ENCODE measurements at regions not wholly inside any gene's neighbourhood (a gene's known extent, or its start where the extent isn't known, plus 50 kb on each side); places are given as distances from the start of the nearest gene placed in this dataset.

DNA sequence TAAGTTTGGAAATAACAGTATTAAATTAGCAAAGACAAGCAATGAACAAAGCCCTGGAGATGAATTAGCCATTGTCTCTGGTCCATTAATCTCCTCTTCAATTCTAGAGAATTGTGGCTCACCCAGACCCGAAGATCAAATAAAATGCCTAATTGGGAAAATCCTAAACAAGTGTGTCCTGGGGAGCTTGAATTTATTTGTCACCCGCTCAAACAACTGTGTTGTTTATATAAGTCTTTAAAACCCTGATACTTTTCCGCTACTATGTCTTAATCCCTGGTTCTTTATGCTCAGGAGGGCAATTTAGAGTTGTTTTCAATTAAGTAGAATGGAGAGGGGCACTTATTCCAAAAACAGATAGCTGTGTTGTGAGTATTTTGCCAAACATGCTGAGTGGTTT, 128.4 kb downstream of the ANXA1 start:
- Histone ChIP-seq H3K79me2 (ENCODE audit: control insufficient read depth, low read length) (no peaks in the 10 kb centered on the region), H3K36me3 (ENCODE audit: control insufficient read depth, low read length) (no peaks in the 10 kb centered on the region), H3K4me3 (ENCODE audit: low read length) (no peak overlapping the region), H3F3A (ENCODE audit: control insufficient read depth, insufficient read depth) (no peaks in the 10 kb centered on the region), H3K4me1 (ENCODE audit: control insufficient read depth, low read length) (no peaks in the 10 kb centered on the region), H3K27me3 (ENCODE audit: control insufficient read depth, low read length) (no peaks in the 10 kb centered on the region), H3K4me2 (ENCODE audit: low read length) (no peak overlapping the region), H3K27ac (ENCODE audit: low read depth, low read length) (no peak overlapping the region), H4K20me1 (ENCODE audit: control insufficient read depth, insufficient read depth, low read depth, low read length) (no peaks in the 10 kb centered on the region), H3K9me3 (ENCODE audit: control insufficient read depth, insufficient read depth, low read length) (no peaks in the 10 kb centered on the region; the same call in 1 of the 2 replicates), H3K9me2 (replicated peaks; ENCODE audit: control insufficient read depth, low read length) (no peaks in the 10 kb centered on the region)
- TF ChIP-seq, protein P1, sequence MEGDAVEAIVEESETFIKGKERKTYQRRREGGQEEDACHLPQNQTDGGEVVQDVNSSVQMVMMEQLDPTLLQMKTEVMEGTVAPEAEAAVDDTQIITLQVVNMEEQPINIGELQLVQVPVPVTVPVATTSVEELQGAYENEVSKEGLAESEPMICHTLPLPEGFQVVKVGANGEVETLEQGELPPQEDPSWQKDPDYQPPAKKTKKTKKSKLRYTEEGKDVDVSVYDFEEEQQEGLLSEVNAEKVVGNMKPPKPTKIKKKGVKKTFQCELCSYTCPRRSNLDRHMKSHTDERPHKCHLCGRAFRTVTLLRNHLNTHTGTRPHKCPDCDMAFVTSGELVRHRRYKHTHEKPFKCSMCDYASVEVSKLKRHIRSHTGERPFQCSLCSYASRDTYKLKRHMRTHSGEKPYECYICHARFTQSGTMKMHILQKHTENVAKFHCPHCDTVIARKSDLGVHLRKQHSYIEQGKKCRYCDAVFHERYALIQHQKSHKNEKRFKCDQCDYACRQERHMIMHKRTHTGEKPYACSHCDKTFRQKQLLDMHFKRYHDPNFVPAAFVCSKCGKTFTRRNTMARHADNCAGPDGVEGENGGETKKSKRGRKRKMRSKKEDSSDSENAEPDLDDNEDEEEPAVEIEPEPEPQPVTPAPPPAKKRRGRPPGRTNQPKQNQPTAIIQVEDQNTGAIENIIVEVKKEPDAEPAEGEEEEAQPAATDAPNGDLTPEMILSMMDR (IDR thresholded peaks at IDR 0.05; ENCODE audit: low read depth, low read length, poor library complexity, severe bottlenecking) = no peak

DNA sequence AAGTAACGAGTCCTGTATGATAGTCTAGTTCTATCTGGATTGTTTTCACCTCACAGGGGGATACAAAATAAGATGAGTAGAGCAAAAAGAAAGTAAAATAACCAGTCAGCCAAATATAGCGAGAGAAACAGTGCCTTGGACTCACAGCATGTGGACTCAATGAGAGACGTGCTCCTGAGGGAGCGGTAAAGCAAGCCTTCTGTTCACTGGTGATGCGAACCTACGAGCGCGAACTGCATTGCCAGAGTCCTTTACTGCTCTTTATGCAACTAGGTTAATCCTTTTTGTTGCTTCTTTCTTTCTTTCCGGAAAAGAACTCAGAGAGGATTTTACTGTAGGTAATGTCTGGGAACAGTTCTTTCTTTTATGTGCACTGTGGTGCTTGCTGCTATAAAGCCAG, 132.7 kb downstream of the ANXA1 start:
- Histone ChIP-seq H3K4me2 (ENCODE audit: low read length) (no peak overlapping the region), H3K4me1 (ENCODE audit: control insufficient read depth, low read length) (no peaks in the 10 kb centered on the region), H3K79me2 (ENCODE audit: control insufficient read depth, low read length) (no peaks in the 10 kb centered on the region), H4K20me1 (ENCODE audit: control insufficient read depth, insufficient read depth, low read depth, low read length) (no peaks in the 10 kb centered on the region), H3K4me3 (ENCODE audit: low read length) (no peak overlapping the region), H3F3A (ENCODE audit: control insufficient read depth, insufficient read depth) (no peaks in the 10 kb centered on the region), H3K27me3 (ENCODE audit: control insufficient read depth, low read length) (no peaks in the 10 kb centered on the region), H3K9me3 (ENCODE audit: control insufficient read depth, insufficient read depth, low read length) (no peaks in the 10 kb centered on the region; the same call in 1 of the 2 replicates), H3K36me3 (ENCODE audit: control insufficient read depth, low read length) (no peaks in the 10 kb centered on the region), H3K9me2 (replicated peaks; ENCODE audit: control insufficient read depth, low read length) (no peaks in the 10 kb centered on the region), H3K27ac (ENCODE audit: low read depth, low read length) (no peak overlapping the region)
- TF ChIP-seq EZH2phosphoT487 (IDR thresholded peaks at IDR 0.05; ENCODE audit: borderline replicate concordance, low read length) = no peak
- TF ChIP-seq, protein P1 (IDR thresholded peaks at IDR 0.05; ENCODE audit: low read depth, low read length, poor library complexity, severe bottlenecking) = no peak

- Histone ChIP-seq H3K79me2 (ENCODE audit: control insufficient read depth, low read length) (no peaks in the 10 kb centered on the region), H3K9me3 (ENCODE audit: control insufficient read depth, insufficient read depth, low read length) (no peaks in the 10 kb centered on the region), H4K20me1 (ENCODE audit: control insufficient read depth, insufficient read depth, low read depth, low read length) (no peaks in the 10 kb centered on the region), H3K27me3 (ENCODE audit: control insufficient read depth, low read length) (no peaks in the 10 kb centered on the region), H3K4me3 (ENCODE audit: low read length) (no peak overlapping the region), H3K36me3 (ENCODE audit: control insufficient read depth, low read length) (no peaks in the 10 kb centered on the region), H3K4me1 (ENCODE audit: control insufficient read depth, low read length) (no peaks in the 10 kb centered on the region), H3K9me2 (replicated peaks; ENCODE audit: control insufficient read depth, low read length) (no peaks in the 10 kb centered on the region), H3K27ac (ENCODE audit: low read depth, low read length) (no peak overlapping the region), H3F3A (ENCODE audit: control insufficient read depth, insufficient read depth) (no peaks in the 10 kb centered on the region), H3K4me2 (ENCODE audit: low read length) (no peak overlapping the region)
- TF ChIP-seq, protein P1 (IDR thresholded peaks at IDR 0.05; ENCODE audit: low read depth, low read length, poor library complexity, severe bottlenecking) = no peak
- TF ChIP-seq EZH2phosphoT487 (IDR thresholded peaks at IDR 0.05; ENCODE audit: borderline replicate concordance, low read length) = no peak
Observed at GRCh38 chr9:73294336-73294735, 142.7 kb downstream of the ANXA1 start.

- Histone ChIP-seq H3K9me3 (ENCODE audit: control insufficient read depth, insufficient read depth, low read length) (no peaks in the 10 kb centered on the region), H3K9me2 (replicated peaks; ENCODE audit: control insufficient read depth, low read length) (no peaks in the 10 kb centered on the region), H4K20me1 (ENCODE audit: control insufficient read depth, insufficient read depth, low read depth, low read length) (no peaks in the 10 kb centered on the region), H3K27ac (ENCODE audit: low read depth, low read length) (no peak overlapping the region), H3K4me2 (ENCODE audit: low read length) (no peak overlapping the region), H3K79me2 (ENCODE audit: control insufficient read depth, low read length) (no peaks in the 10 kb centered on the region), H3K36me3 (ENCODE audit: control insufficient read depth, low read length) (no peaks in the 10 kb centered on the region), H3F3A (ENCODE audit: control insufficient read depth, insufficient read depth) (no peaks in the 10 kb centered on the region), H3K27me3 (ENCODE audit: control insufficient read depth, low read length) (no peaks in the 10 kb centered on the region), H3K4me1 (ENCODE audit: control insufficient read depth, low read length) (no peaks in the 10 kb centered on the region), H3K4me3 (ENCODE audit: low read length) (no peak overlapping the region)
- TF ChIP-seq EZH2phosphoT487 (IDR thresholded peaks at IDR 0.05; ENCODE audit: borderline replicate concordance, low read length) = no peak
- TF ChIP-seq, protein P1 (IDR thresholded peaks at IDR 0.05; ENCODE audit: low read depth, low read length, poor library complexity, severe bottlenecking) = no peak
Observed at GRCh38 chr9:73325983-73326382, 174.3 kb downstream of the ANXA1 start.

Measured in DOHH2 (cell line).